Loucy (cell line): ENCODE measurements at regions not wholly inside any gene's neighbourhood (a gene's known extent, or its start where the extent isn't known, plus 50 kb on each side); places are given as distances from the start of the nearest gene placed in this dataset.

Source experiments
- H2AFZ ChIP-seq: fragments of 200-600 bp; sonication (generic); 2 replicates; pipeline ENCODE4 v1.6.0; 2016; ENCODE audit warnings: antibody characterized with exemption, mild to moderate bottlenecking, low read length, moderate library complexity
- H3F3A ChIP-seq: fragments of 200-600 bp; 2 replicates; pipeline ENCODE4 v1.6.0; 2016; ENCODE audit warnings: antibody characterized with exemption, low read depth, mild to moderate bottlenecking
- H3K27me3 ChIP-seq: fragments of 200-600 bp; sonication (generic); 2 replicates; pipeline ENCODE4 v1.6.1; 2014; ENCODE audit warnings: low read length, mild to moderate bottlenecking; ENCODE audit not compliant: insufficient read depth, poor library complexity, severe bottlenecking
- H3K36me3 ChIP-seq: fragments of 200-600 bp; sonication (generic); 2 replicates; pipeline ENCODE4 v1.6.1; 2016; ENCODE audit warnings: low read length; ENCODE audit not compliant: insufficient read depth
- H3K4me1 ChIP-seq: fragments of 200-600 bp; sonication (generic); 2 replicates; pipeline ENCODE4 v1.5.1; 2014; ENCODE audit warnings: low read length, mild to moderate bottlenecking; ENCODE audit not compliant: insufficient read depth, poor library complexity, severe bottlenecking
- H3K4me2 ChIP-seq: fragments of 200-600 bp; sonication (generic); 2 replicates; pipeline ENCODE4 v1.6.0; 2014; ENCODE audit warnings: antibody characterized with exemption, low read length, low read depth, mild to moderate bottlenecking; ENCODE audit not compliant: poor library complexity, severe bottlenecking
- H3K4me3 ChIP-seq: fragments of 200-600 bp; sonication (generic); 2 replicates; pipeline ENCODE4 v1.5.1; 2014; ENCODE audit warnings: low read length, mild to moderate bottlenecking, mixed read lengths; ENCODE audit not compliant: poor library complexity, severe bottlenecking
- H3K79me2 ChIP-seq: fragments of 200-600 bp; sonication (generic); 2 replicates; pipeline ENCODE4 v1.6.1; 2014; ENCODE audit warnings: low read length; ENCODE audit not compliant: insufficient read depth
- H3K9ac ChIP-seq: fragments of 200-600 bp; sonication (generic); 2 replicates; pipeline ENCODE4 v1.6.0; 2014; ENCODE audit warnings: mild to moderate bottlenecking, low read depth, low read length, moderate library complexity; ENCODE audit not compliant: poor library complexity, severe bottlenecking
- H3K9me2 ChIP-seq: fragments of 200-600 bp; sonication (generic); replicated peaks from 2 replicates; pipeline ENCODE4 v1.6.1; 2016; ENCODE audit warnings: low read depth, low read length, mixed read lengths
- H3K9me3 ChIP-seq: fragments of 200-600 bp; sonication (generic); 2 replicates; pipeline ENCODE4 v1.6.1; 2014; ENCODE audit warnings: mild to moderate bottlenecking, antibody characterized with exemption, low read length, low read depth; ENCODE audit not compliant: insufficient read depth
- H4K20me1 ChIP-seq: fragments of 200-600 bp; sonication (generic); 2 replicates; pipeline ENCODE4 v1.6.0; 2014; ENCODE audit warnings: antibody characterized with exemption, low read length, mild to moderate bottlenecking; ENCODE audit not compliant: insufficient read depth, poor library complexity, severe bottlenecking
- CTCF ChIP-seq: fragments of 200-600 bp; sonication (generic); conservative IDR thresholded peaks from 2 replicates; pipeline ENCODE4 v1.5.1; 2014; ENCODE audit warnings: mild to moderate bottlenecking, antibody characterized with exemption, low read length
- EZH2phosphoT487 ChIP-seq: fragments of 200-600 bp; IDR thresholded peaks from 2 replicates; pipeline ENCODE4 v1.6.1; 2018; ENCODE audit warnings: antibody characterized with exemption, mild to moderate bottlenecking, moderate library complexity, borderline replicate concordance

GRCh38 chr6:141123497-141123896 lies 1009.2 kb upstream of the GJE1 start:
- Histone ChIP-seq H3K36me3 (no peaks in the 10 kb centered on the region), H3K27me3 (no peaks in the 10 kb centered on the region), H3F3A (no peaks in the 10 kb centered on the region), H3K79me2 (no peaks in the 10 kb centered on the region), H3K9ac (no peak overlapping the region), H3K4me3 (no peak overlapping the region), H3K4me2 (no peak overlapping the region), H3K4me1 (no peaks in the 10 kb centered on the region), H3K9me2 (no peaks in the 10 kb centered on the region), H4K20me1 (no peaks in the 10 kb centered on the region), H2AFZ (no peak overlapping the region), H3K9me3 (no peaks in the 10 kb centered on the region)
- TF ChIP-seq EZH2phosphoT487, result no peak
- TF ChIP-seq CTCF, result no peak

- Histone ChIP-seq H3K9me3 (no peaks in the 10 kb centered on the region), H3K4me2 (no peak overlapping the region), H3K9ac (no peak overlapping the region), H3K36me3 (no peaks in the 10 kb centered on the region), H3K4me3 (no peak overlapping the region), H3K79me2 (no peaks in the 10 kb centered on the region), H4K20me1 (no peaks in the 10 kb centered on the region), H3F3A (no peaks in the 10 kb centered on the region), H3K27me3 (no peaks in the 10 kb centered on the region), H3K4me1 (no peaks in the 10 kb centered on the region), H2AFZ (no peak overlapping the region), H3K9me2 (no peaks in the 10 kb centered on the region)
- TF ChIP-seq CTCF, result no peak
- TF ChIP-seq EZH2phosphoT487, result no peak
Observed at GRCh38 chr6:141123049-141123448, 1009.7 kb upstream of the GJE1 start.

GRCh38 chr6:141118991-141119390 lies 1013.7 kb upstream of the GJE1 start:
- TF ChIP-seq CTCF, result no peak
- no peak overlapping the region for H3K9ac ChIP-seq
- no peaks in the 10 kb centered on the region for H3K36me3 ChIP-seq
- no peaks in the 10 kb centered on the region for H3K79me2 ChIP-seq
- no peaks in the 10 kb centered on the region for H3K4me1 ChIP-seq
- no peaks in the 10 kb centered on the region for H4K20me1 ChIP-seq
- H3K27me3 ChIP-seq, result no peaks in the 10 kb centered on the region
- H2AFZ ChIP-seq, result no peak overlapping the region
- H3K4me2 ChIP-seq, result no peak overlapping the region
- no peaks in the 10 kb centered on the region for H3K9me2 ChIP-seq
- no peaks in the 10 kb centered on the region for H3F3A ChIP-seq
- H3K9me3 ChIP-seq, result no peaks in the 10 kb centered on the region
- no peak overlapping the region for H3K4me3 ChIP-seq
